ENCODE measurements at regions not wholly inside any gene's neighbourhood (a gene's known extent, or its start where the extent isn't known, plus 50 kb on each side); places are given as distances from the start of the nearest gene placed in this dataset.

DNA sequence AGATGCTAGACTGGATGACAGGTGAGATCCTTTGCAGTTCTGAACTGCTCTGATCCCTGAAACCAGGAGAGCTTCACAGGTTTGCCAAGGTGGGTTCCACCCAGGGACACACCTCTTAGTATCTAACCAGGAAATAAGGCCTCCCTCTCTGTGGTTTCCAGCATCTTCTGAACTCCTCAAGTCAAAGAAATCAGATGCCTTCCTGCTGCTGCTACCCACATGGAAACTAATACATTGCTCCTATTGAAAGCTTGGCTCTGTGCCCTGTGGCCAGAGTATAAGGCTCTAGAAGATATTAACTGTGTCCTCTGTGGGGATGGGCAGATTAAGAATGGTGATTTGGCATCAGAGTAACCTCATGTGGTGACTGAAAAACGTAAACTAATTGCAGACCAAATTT is 75.0 kb upstream of the MRPS6 start:
- TF ChIP-seq, protein P1, sequence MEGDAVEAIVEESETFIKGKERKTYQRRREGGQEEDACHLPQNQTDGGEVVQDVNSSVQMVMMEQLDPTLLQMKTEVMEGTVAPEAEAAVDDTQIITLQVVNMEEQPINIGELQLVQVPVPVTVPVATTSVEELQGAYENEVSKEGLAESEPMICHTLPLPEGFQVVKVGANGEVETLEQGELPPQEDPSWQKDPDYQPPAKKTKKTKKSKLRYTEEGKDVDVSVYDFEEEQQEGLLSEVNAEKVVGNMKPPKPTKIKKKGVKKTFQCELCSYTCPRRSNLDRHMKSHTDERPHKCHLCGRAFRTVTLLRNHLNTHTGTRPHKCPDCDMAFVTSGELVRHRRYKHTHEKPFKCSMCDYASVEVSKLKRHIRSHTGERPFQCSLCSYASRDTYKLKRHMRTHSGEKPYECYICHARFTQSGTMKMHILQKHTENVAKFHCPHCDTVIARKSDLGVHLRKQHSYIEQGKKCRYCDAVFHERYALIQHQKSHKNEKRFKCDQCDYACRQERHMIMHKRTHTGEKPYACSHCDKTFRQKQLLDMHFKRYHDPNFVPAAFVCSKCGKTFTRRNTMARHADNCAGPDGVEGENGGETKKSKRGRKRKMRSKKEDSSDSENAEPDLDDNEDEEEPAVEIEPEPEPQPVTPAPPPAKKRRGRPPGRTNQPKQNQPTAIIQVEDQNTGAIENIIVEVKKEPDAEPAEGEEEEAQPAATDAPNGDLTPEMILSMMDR (IDR thresholded peaks at IDR 0.05): no peak
- no peak for TF ChIP-seq POLR2A (IDR thresholded peaks at IDR 0.05)

Measured in body of pancreas (tissue), 4 donors.